Coronary artery (tissue), 2 donors: ENCODE measurements at regions not wholly inside any gene's neighbourhood (a gene's known extent, or its start where the extent isn't known, plus 50 kb on each side); places are given as distances from the start of the nearest gene placed in this dataset.

Experiments
- DNase-seq: peaks from one replicate; pipeline ENCODE4 v3.0.0-alpha.2; 2017; ENCODE audit warnings: low spot score
- H3K27ac ChIP-seq, 2 donors: fragments of 200-600 bp; sonication (generic); one replicate each; pipeline ENCODE4 v1.5.1; 2016 to 2019
- H3K4me3 ChIP-seq: fragments of 200-600 bp; sonication (generic); 2 replicates; pipeline ENCODE4 v1.5.1; 2016; ENCODE audit warnings: mild to moderate bottlenecking, moderate library complexity
- CTCF ChIP-seq: fragments of 200-600 bp; sonication (generic); IDR thresholded peaks from one replicate; pipeline ENCODE4 v1.5.1; 2019; ENCODE audit warnings: antibody characterized with exemption

DNA sequence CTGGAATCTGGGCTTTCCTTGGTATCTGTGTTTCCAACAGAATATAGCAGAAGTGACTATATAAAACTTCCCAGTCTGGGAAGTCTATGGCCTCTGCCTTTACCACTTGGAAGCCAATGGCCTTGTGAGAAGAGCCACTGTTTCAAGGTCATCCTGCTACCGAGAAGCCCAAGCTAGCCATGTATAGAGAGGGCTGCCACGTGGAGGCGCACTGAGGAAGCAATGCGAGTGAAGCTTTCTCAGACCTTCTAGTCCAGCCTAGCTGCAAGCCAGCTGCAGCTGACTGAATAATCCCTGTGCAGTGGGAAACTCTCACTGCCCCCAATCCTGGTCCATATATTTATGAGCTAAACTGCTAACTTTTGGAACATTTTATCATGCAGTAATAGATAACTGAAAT, 661.8 kb upstream of the RIOK2 start:
- no peak for DNase-seq
- no peak for TF ChIP-seq CTCF
- H3K4me3 ChIP-seq, result no peak overlapping the region

GRCh38 chr5:97846643-97847042, 663.6 kb upstream of the RIOK2 start:
- H3K27ac ChIP-seq, result no peak overlapping the region
- no peak for TF ChIP-seq CTCF
- H3K4me3 ChIP-seq, result no peak overlapping the region
- DNase-seq, result no peak

More for the DNA sequence above, 661.8 kb upstream of the RIOK2 start:
- H3K27ac ChIP-seq, result no peak overlapping the region

DNA sequence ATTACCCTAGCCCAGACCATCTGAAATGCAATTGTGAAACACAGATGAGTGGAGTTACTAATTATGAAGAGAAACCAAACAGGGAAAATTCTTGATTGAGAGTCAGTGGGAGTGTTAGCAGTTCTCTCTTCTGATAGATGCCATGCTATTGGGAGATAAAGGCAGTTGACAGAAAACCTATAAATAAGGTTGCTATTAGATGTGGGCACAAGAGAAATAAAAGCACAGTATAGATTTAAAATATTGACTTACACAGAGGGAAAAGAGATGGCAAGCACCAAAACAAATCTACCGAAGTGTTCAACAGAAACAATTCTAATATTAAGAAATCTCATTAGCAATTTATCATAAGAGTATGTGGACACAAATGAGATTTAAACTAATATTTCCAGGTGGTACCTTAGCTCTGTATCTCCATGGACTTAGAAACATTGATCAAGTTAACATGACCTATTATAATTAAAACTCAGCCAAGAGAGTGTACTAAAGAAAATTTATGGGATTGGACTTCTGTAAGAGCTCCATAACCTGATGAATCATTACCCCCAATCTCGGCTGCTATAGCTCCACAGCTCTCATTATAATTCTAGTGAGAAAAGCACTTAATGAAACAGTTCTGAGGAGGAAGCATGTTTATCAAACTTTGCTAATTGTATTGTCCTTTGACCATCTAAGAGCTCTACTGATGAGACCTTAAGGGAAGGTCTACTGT, 665.0 kb upstream of the RIOK2 start:
- no peak for TF ChIP-seq CTCF
- H3K4me3 ChIP-seq, result no peak overlapping the region
- H3K27ac ChIP-seq, result no peak overlapping the region
- DNase-seq, result no peak

- TF ChIP-seq CTCF, result no peak
- DNase-seq, result no peak
- Histone ChIP-seq H3K27ac (no peak overlapping the region), H3K4me3 (no peak overlapping the region)
These were observed 668.0 kb upstream of the RIOK2 start for GRCh38 chr5:97851036-97851435.

DNA sequence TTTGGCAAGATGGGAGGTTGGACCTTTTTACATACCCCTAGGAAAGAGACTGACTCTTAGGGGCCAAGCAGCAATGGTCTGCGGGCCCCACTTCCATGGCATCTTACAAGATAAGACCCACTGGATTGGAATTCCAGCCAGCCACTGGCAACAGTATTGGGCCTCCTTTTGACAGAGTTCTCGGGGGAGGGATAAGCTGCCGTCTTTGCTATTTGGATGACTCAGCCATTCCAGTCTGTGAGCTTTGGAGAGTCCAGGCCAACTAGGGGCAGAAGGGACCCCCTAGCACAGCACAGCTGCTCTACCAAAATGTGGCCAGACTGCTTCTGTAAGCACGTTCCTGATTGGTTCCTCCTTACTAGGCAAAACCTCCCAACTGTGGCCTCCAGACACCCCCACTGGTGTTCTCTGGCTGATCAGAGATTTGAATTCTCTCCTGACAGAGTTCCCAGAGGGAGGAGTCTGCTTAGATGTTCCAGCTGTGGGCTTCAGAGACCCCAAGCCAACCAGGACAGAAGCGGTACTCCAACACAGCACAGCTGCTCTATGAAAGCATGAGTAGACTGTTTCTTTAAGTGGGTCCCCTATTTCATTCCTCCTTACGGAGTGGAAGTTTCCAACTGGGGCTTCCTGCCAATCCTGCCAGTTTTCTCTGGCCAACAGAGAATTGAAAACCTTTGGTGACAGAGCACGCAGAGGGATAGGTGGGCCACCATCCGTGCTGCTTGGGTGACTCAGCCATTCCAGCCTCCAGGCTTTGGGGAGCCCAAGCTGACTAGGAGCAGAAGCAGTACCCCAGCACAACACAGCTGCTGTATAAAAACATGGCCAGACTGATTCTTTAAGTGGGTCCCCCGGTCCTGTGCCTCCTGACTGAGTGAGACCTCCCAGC, 672.1 kb upstream of the RIOK2 start:
- H3K27ac ChIP-seq, result no peak overlapping the region
- DNase-seq, result no peak
- TF ChIP-seq CTCF, result no peak
- no peak overlapping the region for H3K4me3 ChIP-seq

DNA sequence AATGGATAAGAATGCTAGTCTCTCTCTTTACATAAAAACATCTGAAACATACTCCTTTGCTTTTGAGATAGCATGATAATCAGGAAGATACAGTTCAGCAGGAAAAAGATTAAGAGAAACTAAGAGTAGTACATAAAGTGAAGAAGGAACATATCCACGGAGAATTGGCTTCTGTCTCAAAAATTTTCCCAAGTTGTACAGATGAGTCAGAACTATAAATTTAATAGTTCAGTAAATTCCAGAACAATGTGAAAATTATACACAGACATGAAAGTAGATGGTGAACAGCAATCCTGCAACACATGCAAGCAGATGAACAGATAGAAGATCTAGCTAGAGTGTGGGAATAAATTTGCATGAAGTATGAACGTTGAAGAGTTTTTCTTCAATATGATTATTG, 691.4 kb upstream of the RIOK2 start:
- Histone ChIP-seq H3K27ac (no peak overlapping the region), H3K4me3 (no peak overlapping the region)
- no peak for TF ChIP-seq CTCF
- no peak for DNase-seq
